Loucy (cell line): ENCODE measurements at regions not wholly inside any gene's neighbourhood (a gene's known extent, or its start where the extent isn't known, plus 50 kb on each side); places are given as distances from the start of the nearest gene placed in this dataset.

Source experiments
- EZH2phosphoT487 ChIP-seq: fragments of 200-600 bp; IDR thresholded peaks from 2 replicates; pipeline ENCODE4 v1.6.1; 2018; ENCODE audit warnings: antibody characterized with exemption, mild to moderate bottlenecking, moderate library complexity, borderline replicate concordance
- TF ChIP-seq, protein P1 (sequence below): fragments of 200-600 bp; sonication (generic); conservative IDR thresholded peaks from 2 replicates; pipeline ENCODE4 v1.5.1; 2014; ENCODE audit warnings: mild to moderate bottlenecking, antibody characterized with exemption, low read length

DNA sequence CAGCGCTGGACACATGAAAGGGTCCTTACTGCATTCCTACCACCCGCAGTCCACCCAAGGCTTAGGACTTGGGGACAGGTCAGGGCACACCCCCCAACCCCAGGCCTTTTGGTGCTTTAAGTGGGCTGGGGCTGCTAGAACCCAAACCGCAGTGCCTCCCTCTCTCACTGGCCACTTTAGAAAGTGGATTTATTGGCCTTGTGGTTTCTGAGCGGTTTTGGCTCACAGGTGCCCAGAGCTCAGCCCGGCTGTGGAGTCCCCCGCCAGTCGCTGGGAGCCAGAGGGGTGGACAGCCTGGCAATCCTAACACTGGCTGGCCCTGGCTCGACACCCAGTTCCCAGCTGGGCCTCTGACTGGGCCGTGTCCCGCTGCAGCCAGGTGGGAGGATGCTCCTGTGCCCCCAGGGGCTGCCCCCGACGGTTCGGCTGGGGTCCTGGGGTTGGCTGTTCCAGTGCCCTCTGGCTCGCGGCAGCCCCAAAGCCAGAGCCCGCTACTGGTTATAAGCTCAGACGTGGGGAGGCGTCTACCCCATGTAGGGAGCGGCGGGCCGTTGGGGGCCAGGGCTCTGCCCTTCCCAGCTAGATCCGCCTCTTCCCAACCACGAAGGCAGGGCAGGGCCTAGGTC, 65.2 kb upstream of the RNU6ATAC start:
- TF ChIP-seq, protein P1, sequence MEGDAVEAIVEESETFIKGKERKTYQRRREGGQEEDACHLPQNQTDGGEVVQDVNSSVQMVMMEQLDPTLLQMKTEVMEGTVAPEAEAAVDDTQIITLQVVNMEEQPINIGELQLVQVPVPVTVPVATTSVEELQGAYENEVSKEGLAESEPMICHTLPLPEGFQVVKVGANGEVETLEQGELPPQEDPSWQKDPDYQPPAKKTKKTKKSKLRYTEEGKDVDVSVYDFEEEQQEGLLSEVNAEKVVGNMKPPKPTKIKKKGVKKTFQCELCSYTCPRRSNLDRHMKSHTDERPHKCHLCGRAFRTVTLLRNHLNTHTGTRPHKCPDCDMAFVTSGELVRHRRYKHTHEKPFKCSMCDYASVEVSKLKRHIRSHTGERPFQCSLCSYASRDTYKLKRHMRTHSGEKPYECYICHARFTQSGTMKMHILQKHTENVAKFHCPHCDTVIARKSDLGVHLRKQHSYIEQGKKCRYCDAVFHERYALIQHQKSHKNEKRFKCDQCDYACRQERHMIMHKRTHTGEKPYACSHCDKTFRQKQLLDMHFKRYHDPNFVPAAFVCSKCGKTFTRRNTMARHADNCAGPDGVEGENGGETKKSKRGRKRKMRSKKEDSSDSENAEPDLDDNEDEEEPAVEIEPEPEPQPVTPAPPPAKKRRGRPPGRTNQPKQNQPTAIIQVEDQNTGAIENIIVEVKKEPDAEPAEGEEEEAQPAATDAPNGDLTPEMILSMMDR = no peak
- no peak for TF ChIP-seq EZH2phosphoT487
